B cell (primary cell): ENCODE measurements at regions not wholly inside any gene's neighbourhood (a gene's known extent, or its start where the extent isn't known, plus 50 kb on each side); places are given as distances from the start of the nearest gene placed in this dataset.

Source experiments
- CTCF ChIP-seq: fragments of 200-600 bp; IDR thresholded peaks from one replicate; pipeline ENCODE4 v1.8.0; 2022; ENCODE audit warnings: antibody characterized with exemption, mild to moderate bottlenecking
- EZH2 ChIP-seq: IDR thresholded peaks from 2 replicates; pipeline ENCODE4 v1.6.1; 2012; ENCODE audit warnings: borderline replicate concordance, low read depth, mild to moderate bottlenecking, moderate library complexity, low read length; ENCODE audit not compliant: insufficient read depth, poor library complexity, severe bottlenecking

DNA sequence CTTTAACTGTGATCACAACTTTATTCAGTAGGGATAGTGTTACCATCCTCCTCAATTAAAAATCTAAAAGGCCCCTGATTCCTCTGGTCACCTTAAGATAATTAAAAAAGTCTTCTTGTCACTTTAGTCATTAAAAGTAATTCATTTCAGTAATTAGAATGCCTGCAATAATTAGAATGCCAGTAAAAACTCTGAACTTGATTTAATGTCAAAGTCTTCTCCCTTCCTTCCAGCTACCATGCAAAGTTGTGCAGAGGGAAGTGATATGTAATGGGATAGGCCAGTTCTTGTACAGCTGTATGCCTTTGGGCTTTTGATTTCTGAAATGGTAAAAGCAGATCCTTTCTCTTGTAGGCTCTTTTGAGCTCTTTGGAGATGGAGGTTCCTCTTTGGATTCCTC, 417.2 kb downstream of the ADAM29 start:
- TF ChIP-seq CTCF = no peak
- no peak for TF ChIP-seq EZH2
